ENCODE measurements at regions not wholly inside any gene's neighbourhood (a gene's known extent, or its start where the extent isn't known, plus 50 kb on each side); places are given as distances from the start of the nearest gene placed in this dataset.

- H3K9ac ChIP-seq (ENCODE audit: low read length), result no peak overlapping the region
- H3K9me3 ChIP-seq (ENCODE audit: low read length), result no peaks in the 10 kb centered on the region
- CTCF ChIA-PET, result no interaction called here
- no peak overlapping the region for H3K27ac ChIP-seq (ENCODE audit: low read length)
- no peak for TF ChIP-seq CTCF (conservative IDR thresholded peaks at IDR 0.05; ENCODE audit: low read depth, low read length)
- no peak for TF ChIP-seq EZH2phosphoT487 (IDR thresholded peaks at IDR 0.05; ENCODE audit: borderline replicate concordance, low read length)
- no peak for TF ChIP-seq EZH2 (IDR thresholded peaks at IDR 0.05; ENCODE audit: low read length, unreplicated experiment)
- no peak overlapping the region for H2AFZ ChIP-seq (ENCODE audit: low read length)
- intact Hi-C loops (cut with micrococcal nuclease), result no loop called here
- no peaks in the 10 kb centered on the region for H3K4me1 ChIP-seq (ENCODE audit: insufficient read depth, low read length)
- no peaks in the 10 kb centered on the region for H3F3A ChIP-seq (ENCODE audit: low read length, unreplicated experiment)
- no peak overlapping the region for H3K4me2 ChIP-seq (ENCODE audit: low read length)
- H3K79me2 ChIP-seq (ENCODE audit: low read length), result no peaks in the 10 kb centered on the region
- H3K9me2 ChIP-seq (replicated peaks; ENCODE audit: low read length), result no peaks in the 10 kb centered on the region
- no peak for ATAC-seq
- H4K20me1 ChIP-seq (ENCODE audit: low read length), result no peaks in the 10 kb centered on the region
- DNase-seq, result no peak
- no peak overlapping the region for H3K4me3 ChIP-seq (ENCODE audit: low read length)
- H3K27me3 ChIP-seq (ENCODE audit: low read length), result peaks cover 2% of the 10 kb centered on the region; the same call in 1 of the 2 replicates
- BruUV-seq (replicated peaks), result no TSS peak
- no peaks in the 10 kb centered on the region for H3K36me3 ChIP-seq (ENCODE audit: low read depth, low read length)
- POLR2A ChIA-PET (ENCODE audit: unreplicated experiment), result no interaction called here
Measured at GRCh38 chr1:47675721-47676120, 237.9 kb downstream of the FOXD2 start.

- Histone ChIP-seq H3K9me3 (ENCODE audit: low read length) (no peaks in the 10 kb centered on the region), H3K9me2 (replicated peaks; ENCODE audit: low read length) (no peaks in the 10 kb centered on the region), H3K79me2 (ENCODE audit: low read length) (no peaks in the 10 kb centered on the region), H3K36me3 (ENCODE audit: low read depth, low read length) (no peaks in the 10 kb centered on the region), H4K20me1 (ENCODE audit: low read length) (no peaks in the 10 kb centered on the region), H3K9ac (ENCODE audit: low read length) (no peak overlapping the region), H2AFZ (ENCODE audit: low read length) (no peak overlapping the region), H3K27me3 (ENCODE audit: low read length) (no peaks in the 10 kb centered on the region), H3K4me1 (ENCODE audit: insufficient read depth, low read length) (no peaks in the 10 kb centered on the region), H3K27ac (ENCODE audit: low read length) (no peak overlapping the region), H3K4me3 (ENCODE audit: low read length) (no peak overlapping the region), H3F3A (ENCODE audit: low read length, unreplicated experiment) (no peaks in the 10 kb centered on the region), H3K4me2 (ENCODE audit: low read length) (no peak overlapping the region)
- intact Hi-C loops (cut with micrococcal nuclease), result no loop called here
- ATAC-seq, result no peak
- BruUV-seq (replicated peaks), result no TSS peak
- CTCF ChIA-PET, result no interaction called here
- no peak for TF ChIP-seq CTCF (conservative IDR thresholded peaks at IDR 0.05; ENCODE audit: low read depth, low read length)
- TF ChIP-seq EZH2phosphoT487 (IDR thresholded peaks at IDR 0.05; ENCODE audit: borderline replicate concordance, low read length), result no peak
- TF ChIP-seq EZH2 (IDR thresholded peaks at IDR 0.05; ENCODE audit: low read length, unreplicated experiment), result no peak
- POLR2A ChIA-PET (ENCODE audit: unreplicated experiment), result no interaction called here
- DNase-seq, result no peak
Measured at GRCh38 chr1:47676311-47677054, 238.6 kb downstream of the FOXD2 start.

GRCh38 chr1:47677241-47677940 lies 239.5 kb downstream of the FOXD2 start:
- no peak for TF ChIP-seq CTCF (conservative IDR thresholded peaks at IDR 0.05; ENCODE audit: low read depth, low read length)
- no peak for TF ChIP-seq EZH2phosphoT487 (IDR thresholded peaks at IDR 0.05; ENCODE audit: borderline replicate concordance, low read length)
- no peak for TF ChIP-seq EZH2 (IDR thresholded peaks at IDR 0.05; ENCODE audit: low read length, unreplicated experiment)
- H3K4me2 ChIP-seq (ENCODE audit: low read length), result no peak overlapping the region
- H2AFZ ChIP-seq (ENCODE audit: low read length), result no peak overlapping the region
- H3K4me3 ChIP-seq (ENCODE audit: low read length), result no peak overlapping the region
- no peaks in the 10 kb centered on the region for H3K9me2 ChIP-seq (replicated peaks; ENCODE audit: low read length)
- no peak overlapping the region for H3K27ac ChIP-seq (ENCODE audit: low read length)
- CTCF ChIA-PET, result no interaction called here
- no peak overlapping the region for H3K9ac ChIP-seq (ENCODE audit: low read length)
- no peaks in the 10 kb centered on the region for H3K79me2 ChIP-seq (ENCODE audit: low read length)
- H4K20me1 ChIP-seq (ENCODE audit: low read length), result no peaks in the 10 kb centered on the region
- H3K36me3 ChIP-seq (ENCODE audit: low read depth, low read length), result no peaks in the 10 kb centered on the region
- no peaks in the 10 kb centered on the region for H3K27me3 ChIP-seq (ENCODE audit: low read length)
- DNase-seq, result no peak
- no TSS peak for BruUV-seq (replicated peaks)
- H3K9me3 ChIP-seq (ENCODE audit: low read length), result no peaks in the 10 kb centered on the region
- POLR2A ChIA-PET (ENCODE audit: unreplicated experiment), result no interaction called here
- no peaks in the 10 kb centered on the region for H3K4me1 ChIP-seq (ENCODE audit: insufficient read depth, low read length)
- no peaks in the 10 kb centered on the region for H3F3A ChIP-seq (ENCODE audit: low read length, unreplicated experiment)
- intact Hi-C loops (cut with micrococcal nuclease), result no loop called here
- ATAC-seq, result no peak
